ENCODE measurements at regions not wholly inside any gene's neighbourhood (a gene's known extent, or its start where the extent isn't known, plus 50 kb on each side); places are given as distances from the start of the nearest gene placed in this dataset.

DNA sequence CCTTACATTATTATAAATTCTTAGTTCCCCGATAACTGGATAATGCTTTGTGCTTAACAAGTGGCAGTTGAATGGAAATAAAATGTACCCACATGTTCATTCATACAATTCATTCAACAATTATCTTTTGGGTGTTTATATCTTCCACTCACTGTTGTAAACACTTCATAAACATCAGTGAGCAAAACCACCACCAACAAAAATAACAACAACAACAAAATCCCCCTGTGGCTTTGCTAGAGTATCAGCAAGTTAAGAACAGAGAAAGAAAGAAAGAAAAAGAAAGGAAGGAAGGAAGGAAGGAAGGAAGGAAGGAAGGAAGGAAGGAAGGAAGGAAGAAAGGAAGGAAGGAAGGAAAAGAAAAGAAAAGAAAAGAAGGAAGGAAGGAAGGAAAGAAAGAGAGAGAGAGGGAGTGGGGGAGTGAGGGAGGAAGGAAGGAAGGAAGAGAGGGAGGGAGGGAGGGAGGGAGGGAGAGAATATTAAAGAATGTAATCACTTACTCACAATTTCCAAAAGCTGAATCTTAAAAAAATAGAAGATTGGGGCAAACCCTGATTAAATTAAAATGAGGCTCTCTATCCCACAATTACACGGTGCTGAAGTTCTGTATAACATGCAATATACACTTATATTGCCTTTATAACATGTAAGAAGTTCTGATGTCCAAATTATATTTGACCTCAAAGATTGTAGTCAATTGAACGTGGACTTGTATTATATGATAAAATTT lies 2238.8 kb downstream of the LRRC4C start:
- Mint-ChIP-seq H3K9me3 (peaks cover 7% of the 10 kb centered on the region), H3K4me1 (ENCODE audit: low read depth) (no peaks in the 10 kb centered on the region), H3K27ac (no peak overlapping the region), H3K36me3 (ENCODE audit: low read depth) (no peaks in the 10 kb centered on the region), H3K27me3 (no peaks in the 10 kb centered on the region), H3K4me3 (no peak overlapping the region)
- DNase-seq (no peak), ATAC-seq (no peak)
- intact Hi-C loops (cut with micrococcal nuclease) = no loop called here
- TF ChIP-seq, protein P1, sequence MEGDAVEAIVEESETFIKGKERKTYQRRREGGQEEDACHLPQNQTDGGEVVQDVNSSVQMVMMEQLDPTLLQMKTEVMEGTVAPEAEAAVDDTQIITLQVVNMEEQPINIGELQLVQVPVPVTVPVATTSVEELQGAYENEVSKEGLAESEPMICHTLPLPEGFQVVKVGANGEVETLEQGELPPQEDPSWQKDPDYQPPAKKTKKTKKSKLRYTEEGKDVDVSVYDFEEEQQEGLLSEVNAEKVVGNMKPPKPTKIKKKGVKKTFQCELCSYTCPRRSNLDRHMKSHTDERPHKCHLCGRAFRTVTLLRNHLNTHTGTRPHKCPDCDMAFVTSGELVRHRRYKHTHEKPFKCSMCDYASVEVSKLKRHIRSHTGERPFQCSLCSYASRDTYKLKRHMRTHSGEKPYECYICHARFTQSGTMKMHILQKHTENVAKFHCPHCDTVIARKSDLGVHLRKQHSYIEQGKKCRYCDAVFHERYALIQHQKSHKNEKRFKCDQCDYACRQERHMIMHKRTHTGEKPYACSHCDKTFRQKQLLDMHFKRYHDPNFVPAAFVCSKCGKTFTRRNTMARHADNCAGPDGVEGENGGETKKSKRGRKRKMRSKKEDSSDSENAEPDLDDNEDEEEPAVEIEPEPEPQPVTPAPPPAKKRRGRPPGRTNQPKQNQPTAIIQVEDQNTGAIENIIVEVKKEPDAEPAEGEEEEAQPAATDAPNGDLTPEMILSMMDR (IDR thresholded peaks at IDR 0.05) = no peak
- ChIA-PET POLR2A (no interaction called here), CTCF (no interaction called here)

DNA sequence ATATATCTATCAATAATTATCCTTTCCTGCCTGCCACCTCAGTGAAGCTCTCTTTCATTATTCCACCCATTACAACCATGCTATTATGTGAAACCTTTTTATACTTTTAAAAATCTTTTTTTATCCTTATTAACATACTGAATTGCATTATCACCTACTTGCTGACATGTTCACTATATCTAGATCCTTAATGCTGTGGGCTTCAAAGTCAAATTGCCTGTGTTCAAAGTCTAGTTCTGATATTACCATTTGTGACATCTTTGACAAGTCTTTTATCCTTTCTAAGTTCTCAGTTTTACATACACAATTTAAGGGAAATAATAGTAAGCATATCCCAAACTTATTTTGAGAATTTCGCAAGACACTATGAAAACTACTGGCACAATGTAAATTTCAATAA lies 2239.4 kb downstream of the LRRC4C start:
- POLR2A ChIA-PET = no interaction called here
- Mint-ChIP-seq H3K27ac (no peak overlapping the region), H3K4me3 (no peak overlapping the region), H3K27me3 (no peaks in the 10 kb centered on the region), H3K4me1 (ENCODE audit: low read depth) (no peaks in the 10 kb centered on the region), H3K9me3 (peaks cover 7% of the 10 kb centered on the region), H3K36me3 (ENCODE audit: low read depth) (no peaks in the 10 kb centered on the region)
- intact Hi-C loops (cut with micrococcal nuclease) = no loop called here
- CTCF ChIA-PET = no interaction called here
- ATAC-seq (no peak), DNase-seq (no peak)
- TF ChIP-seq, protein P1 (IDR thresholded peaks at IDR 0.05) = no peak

GRCh38 chr11:39209981-39210380 lies 2249.5 kb downstream of the LRRC4C start:
- Mint-ChIP-seq H3K9me3 (peaks cover 7% of the 10 kb centered on the region), H3K4me3 (no peak overlapping the region), H3K4me1 (ENCODE audit: low read depth) (no peaks in the 10 kb centered on the region), H3K27me3 (no peaks in the 10 kb centered on the region), H3K36me3 (ENCODE audit: low read depth) (no peaks in the 10 kb centered on the region), H3K27ac (no peak overlapping the region)
- TF ChIP-seq, protein P1 (IDR thresholded peaks at IDR 0.05) = no peak
- no peak for ATAC-seq
- ChIA-PET CTCF (no interaction called here), POLR2A (no interaction called here)
- intact Hi-C loops (cut with micrococcal nuclease) = no loop called here
- no peak for DNase-seq

GRCh38 chr11:39205236-39205995 lies 2254.0 kb downstream of the LRRC4C start:
- ChIA-PET CTCF (no interaction called here), POLR2A (no interaction called here)
- peaks cover 11% of the 10 kb centered on the region for H3K9me3 Mint-ChIP-seq
- TF ChIP-seq, protein P1 (IDR thresholded peaks at IDR 0.05) = no peak
- no peaks in the 10 kb centered on the region for H3K4me1 Mint-ChIP-seq (ENCODE audit: low read depth)
- H3K27me3 Mint-ChIP-seq = no peaks in the 10 kb centered on the region
- DNase-seq (no peak), ATAC-seq (no peak)
- H3K4me3 Mint-ChIP-seq = no peak overlapping the region
- intact Hi-C loops (cut with micrococcal nuclease) = no loop called here
- no peak overlapping the region for H3K27ac Mint-ChIP-seq
- H3K36me3 Mint-ChIP-seq (ENCODE audit: low read depth) = no peaks in the 10 kb centered on the region

DNA sequence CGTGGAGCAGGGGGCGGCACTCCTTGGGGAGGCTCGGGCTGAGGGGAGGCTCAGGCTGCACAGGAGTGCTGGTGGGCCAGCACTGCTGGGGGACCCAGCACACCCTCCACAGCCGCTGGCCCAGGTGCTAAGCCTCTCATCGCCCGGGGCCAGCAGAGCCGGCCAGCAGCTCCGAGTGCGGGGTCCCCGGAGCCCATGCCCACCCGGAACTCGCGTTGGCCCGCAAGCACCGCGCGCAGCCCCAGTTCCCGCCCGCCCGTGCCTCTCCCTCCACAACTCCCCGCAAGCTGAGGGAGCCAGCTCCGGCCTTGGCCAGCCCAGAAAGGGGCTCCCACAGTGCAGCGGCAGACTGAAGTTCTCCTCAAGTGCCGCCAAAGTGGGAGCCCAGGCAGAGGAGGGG lies 2266.8 kb downstream of the LRRC4C start:
- Mint-ChIP-seq H3K27me3 (no peaks in the 10 kb centered on the region), H3K36me3 (ENCODE audit: low read depth) (no peaks in the 10 kb centered on the region), H3K9me3 (peaks cover 8% of the 10 kb centered on the region), H3K27ac (no peak overlapping the region), H3K4me3 (no peak overlapping the region), H3K4me1 (ENCODE audit: low read depth) (no peaks in the 10 kb centered on the region)
- intact Hi-C loops (cut with micrococcal nuclease) = no loop called here
- ChIA-PET POLR2A (no interaction called here), CTCF (no interaction called here)
- DNase-seq (no peak), ATAC-seq (no peak)
- TF ChIP-seq, protein P1 (IDR thresholded peaks at IDR 0.05) = no peak

Measured in activated CD8-positive, alpha-beta T cell treated with anti-CD3 and anti-CD28 coated beads for 36 hours (primary cell).